ENCODE measurements at regions not wholly inside any gene's neighbourhood (a gene's known extent, or its start where the extent isn't known, plus 50 kb on each side); places are given as distances from the start of the nearest gene placed in this dataset.

DNA sequence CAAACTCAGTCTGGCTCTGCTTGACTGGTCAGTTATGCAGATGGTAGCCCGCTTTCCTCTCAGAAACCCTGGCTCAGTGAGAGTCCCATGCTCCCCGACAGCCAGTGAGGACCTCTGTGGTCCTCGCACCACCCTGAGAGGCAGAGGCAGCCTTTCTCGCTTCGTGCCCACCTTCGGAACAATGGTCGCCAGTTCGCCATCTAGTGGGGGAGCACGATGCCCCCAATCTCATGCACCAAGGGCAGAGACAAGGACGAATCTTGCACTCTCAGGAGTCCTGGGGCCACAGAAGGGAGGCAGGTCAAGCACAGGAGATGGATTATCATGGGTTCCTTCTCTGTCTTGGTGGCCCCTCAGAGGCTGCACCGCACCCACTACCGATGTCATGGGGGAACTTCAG, 75.2 kb downstream of the RHCG start:
- no peak for DNase-seq

DNA sequence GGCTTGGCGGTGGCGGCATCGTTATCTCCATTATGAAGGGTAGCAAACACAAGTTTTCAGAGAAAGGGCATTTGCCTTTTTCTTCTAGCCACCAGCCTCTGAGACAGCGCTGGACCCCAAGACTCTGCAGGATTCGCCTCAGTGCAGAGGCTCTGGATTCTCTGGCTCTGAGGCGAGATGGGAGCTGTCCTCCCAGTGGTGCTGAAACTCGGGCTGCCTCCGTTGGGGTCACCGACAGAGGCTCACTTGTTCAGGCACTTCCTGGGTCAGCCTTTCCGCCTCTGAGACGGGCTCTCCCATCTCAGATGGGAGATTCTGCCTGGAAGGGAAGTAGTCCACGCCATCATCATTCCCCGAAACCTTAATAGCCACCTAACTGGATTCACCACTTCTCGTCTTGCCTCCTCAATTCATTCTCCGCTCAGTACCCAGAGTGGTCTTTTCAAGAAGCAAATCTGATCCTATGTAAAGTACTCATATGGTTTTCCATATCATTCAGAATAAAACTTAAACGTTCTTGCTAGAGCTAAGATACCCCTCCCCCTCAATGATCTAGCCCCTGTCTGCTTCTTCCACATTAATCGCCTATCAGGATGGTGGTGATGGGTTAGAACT, 76.9 kb downstream of the RHCG start:
- no peak for DNase-seq

DNA sequence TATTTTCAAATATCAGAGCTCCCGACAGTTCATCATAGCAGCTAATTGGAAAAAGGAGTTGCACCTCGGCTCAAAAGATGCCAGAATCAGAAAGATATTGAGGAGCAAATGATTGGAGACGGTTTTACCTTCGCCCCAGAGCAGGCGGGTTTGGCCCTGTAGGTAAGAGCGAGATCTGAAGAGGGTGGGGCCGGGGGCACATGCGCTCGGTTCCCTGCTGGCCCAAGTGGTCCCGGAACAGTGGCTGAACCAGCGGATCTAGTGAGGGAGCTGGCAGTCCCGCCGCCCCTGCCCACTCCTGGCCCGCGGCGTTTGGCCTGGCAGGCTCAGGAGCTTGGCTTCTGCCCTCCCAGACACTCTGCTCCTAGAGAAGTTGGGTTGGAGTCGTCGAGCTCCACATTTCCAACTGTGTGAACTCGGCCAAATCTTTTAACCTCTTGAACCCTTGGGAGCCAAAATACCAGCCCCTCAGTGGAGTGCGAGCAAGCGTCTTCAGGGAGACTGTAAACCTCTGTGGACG, 79.1 kb downstream of the RHCG start:
- no peak for DNase-seq

DNA sequence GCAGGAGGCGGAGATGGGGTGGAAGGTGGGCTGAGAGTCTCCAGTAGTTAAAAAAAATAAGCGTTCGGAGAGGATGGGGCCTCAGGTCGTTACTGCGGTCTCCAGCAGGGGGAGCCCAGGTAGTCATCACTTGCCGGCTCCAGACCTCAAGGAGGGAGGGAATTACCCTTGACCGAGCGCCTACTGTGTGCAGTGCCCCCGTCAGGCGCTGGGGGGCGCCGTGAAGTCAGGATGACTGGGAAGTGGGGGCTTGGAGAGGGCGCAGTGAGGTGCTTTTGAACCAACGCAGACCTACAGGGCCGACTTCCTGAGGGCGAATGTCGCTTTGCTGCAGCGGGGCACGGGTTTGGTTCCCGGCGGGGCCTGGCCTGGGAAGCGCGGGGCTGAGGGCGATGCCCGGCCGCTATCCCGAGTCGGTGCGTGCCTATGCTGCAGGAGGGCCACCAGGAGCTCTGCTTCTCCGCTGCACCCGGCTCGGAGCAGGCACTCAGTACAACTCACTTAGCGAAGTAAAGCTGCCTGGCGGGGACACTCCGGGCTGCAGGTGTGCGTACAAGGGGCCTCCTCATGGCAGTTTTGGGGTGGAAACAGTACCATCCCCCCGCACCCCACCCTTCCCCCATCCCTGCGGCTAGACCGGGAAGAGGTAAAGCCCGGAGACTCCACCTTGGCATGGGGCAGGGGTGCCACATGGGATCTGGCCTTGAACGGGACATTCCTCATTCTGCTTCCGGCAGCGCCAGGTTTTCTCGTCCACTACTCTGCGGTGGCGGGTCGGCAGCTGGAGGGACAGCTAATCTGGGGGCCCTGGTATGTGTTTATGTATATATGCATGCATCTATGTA, 79.8 kb downstream of the RHCG start:
- DNase-seq = peak; percentile 37

DNA sequence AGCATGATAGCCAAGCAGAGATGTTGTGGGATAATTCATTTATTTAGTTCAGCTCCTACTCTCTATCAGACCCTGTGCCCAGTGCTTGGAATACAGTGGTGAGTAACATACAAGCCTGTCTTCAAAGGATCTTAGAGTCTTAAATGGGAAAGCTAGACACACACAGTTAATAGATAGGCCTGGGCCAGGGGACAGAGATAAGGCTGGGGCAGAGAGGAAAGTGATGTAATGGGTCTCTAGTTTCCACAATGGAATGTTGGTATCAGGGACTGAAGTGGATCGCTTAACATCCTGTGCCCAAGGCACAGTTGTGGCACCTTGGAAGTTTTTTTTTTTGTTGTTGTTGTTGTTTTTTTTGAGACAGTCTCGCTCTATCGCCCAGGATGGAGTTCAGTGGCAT, 79.9 kb upstream of the POLG start:
- DNase-seq = no peak

DNA sequence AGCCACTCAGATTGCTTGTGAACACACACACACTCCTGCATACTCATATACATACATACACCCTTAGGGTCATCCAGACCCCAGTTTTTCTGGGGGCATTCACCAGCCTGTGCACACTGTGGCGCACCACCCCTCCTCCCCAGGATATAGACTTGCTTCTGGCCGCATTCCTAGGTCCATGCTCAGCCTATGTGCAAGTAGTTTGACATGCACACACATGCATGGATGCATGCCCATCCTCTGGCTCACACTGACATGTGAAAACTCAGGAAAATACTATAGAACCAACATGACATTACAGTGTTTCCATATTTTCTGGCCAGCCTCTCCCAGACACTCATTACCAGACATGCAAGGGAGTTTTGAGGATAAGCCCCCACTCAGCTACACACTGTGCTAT, 79.3 kb upstream of the POLG start:
- no peak for DNase-seq

DNA sequence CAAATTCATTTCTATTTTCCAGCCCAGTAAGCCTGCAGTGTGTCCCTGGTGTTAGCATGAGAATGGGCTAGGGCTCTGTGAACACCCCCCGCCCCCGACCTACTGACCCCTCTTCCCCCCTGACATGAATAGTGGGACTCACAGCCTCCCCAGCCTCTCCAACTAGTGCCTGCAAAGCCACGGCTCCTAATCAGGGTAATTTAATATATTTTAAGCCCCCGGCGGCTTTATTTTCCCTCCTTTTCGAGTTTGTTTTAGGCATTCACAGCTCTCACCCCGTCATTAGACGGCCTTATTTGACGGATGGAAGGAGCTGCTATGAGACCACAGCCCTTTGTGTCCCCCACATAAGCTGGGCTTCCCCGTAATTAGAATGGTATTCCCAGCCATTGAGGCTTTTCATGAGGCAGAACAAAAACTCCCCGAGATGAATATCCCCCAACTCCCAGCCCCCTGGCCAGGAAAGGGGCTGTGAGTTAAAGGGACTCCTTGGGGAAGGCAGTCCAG, 78.3 kb upstream of the POLG start:
- DNase-seq = no peak

DNA sequence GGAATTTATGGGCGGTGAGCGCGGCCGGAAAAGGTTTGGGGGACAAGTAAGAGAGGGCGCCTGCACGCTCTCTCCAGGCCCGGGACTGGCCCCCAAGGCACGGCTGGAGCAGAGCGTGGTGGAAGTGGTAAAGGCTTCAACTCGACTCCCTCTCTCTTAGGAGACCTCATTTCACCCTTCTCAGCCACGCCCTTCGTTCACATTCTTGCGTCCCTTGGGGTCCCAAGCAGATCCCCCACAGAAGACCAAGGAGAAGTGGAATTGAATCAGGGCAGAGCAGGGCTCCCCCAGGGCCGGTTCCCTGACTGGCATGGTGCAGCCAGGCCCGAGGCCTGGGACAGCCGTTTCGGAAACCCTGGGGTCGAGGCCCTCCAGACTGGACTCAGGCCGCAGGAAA, 75.4 kb upstream of the POLG start:
- DNase-seq = no peak

DNA sequence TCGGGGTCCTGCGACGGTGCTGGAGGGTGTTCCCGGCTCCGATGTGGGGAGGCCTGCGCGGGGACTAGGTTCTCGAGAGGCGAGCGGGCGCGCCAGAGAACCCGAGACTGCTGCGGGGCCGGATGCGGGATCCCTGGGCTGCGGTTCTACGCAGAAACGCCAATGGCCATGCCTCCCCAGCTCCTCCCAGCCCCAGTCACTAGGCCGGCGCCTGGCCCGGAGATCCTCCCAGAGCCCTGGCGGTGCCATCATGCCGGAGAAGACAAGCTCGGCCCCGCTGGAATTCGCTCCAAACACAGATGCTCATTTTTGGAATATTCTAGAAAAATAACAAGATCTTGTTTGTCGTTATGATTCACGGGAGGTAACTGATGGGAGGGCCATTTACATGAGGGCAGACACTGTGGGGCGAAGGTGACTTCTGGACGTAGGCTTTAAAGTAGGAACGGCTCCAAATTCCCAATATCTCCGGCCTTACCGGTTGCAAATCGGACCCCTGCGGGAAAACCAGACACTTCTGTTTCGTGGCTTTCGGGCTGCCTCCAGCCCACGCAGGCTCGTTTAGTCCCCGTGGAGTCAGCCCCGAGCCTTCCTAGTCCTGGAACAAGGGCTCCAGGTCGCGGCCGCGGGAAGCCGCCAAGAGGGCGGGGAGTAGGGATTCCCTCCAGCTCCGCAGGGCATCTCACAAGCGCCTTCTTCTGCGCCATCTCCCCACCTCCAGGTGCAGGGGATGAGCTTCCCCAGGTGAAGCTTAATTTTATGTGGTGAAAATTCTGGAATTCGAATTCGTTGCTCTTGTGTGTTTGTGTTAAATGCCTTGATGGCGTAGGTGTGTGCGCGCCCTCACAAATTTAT, 74.8 kb upstream of the POLG start:
- DNase-seq = no peak

DNA sequence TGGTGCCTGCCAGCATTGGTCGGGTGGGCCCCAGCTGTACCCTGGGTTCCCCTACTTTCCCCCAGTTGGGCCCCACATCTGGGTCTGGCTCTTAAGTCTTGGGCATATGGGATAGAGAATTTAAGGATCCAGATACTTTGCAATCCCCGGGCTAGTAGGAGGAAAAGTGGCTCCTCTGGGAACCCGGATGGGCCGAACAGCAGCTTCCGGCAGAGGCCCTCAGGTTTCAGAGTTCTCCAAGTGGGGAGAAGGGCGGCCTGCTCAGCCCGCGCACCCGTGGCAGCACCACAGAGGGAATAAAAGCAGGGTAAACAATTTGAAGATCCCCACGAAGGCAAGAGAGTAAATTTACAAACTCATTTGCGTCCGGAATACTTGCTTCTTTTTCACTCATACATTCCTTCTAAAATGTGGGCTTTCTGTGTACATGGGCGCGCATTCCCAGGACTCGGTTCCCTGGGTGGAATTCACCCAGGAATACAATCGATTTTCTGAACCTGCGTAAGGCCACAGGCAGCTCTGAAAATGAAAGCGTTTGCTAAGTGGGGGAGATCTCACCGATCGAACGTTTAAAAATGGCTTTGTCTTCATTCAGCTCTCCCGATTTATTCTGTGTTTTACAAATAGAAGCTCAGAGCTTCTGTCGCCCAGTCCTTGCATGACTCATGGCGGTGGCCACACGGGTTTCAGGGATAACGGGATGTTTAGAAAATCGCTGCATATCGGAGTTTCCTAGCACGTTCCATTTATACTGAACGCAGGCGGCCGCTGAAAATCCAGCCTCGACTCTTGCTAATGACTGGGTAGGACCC, 74.0 kb upstream of the POLG start:
- no peak for DNase-seq

DNA sequence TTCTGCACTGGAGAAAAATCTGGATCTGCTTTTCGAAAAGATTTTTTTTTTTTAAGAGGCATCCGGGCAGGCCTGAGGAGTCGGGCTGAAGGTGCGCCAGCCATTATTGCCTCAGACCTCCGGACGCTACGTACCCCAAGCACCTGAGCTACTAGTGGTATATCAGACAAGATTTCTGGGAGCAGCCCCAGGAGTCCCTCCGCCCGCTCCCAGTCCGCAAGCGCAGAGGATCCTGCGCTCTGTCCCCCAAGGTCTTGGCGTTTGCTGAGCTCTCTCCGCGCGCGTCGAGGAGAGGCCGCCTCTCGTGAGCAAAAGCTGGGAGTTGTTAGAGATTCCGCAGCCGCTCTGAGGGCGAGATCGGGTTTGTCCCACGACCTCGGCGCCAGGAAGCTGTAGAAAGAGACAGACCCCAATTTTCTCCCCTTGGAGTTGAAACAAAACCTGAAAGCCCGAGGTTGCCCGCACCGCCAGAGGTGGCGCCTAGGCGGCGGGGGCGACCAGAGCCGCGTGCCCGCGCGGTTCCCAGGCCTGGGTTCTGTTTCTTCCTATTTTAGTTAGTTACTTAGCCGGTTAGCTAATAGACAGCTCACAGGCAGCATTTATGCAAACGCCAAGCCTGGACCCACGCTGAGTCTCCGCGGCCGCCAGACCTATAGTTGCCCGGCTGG, 72.5 kb upstream of the POLG start:
- no peak for DNase-seq

DNA sequence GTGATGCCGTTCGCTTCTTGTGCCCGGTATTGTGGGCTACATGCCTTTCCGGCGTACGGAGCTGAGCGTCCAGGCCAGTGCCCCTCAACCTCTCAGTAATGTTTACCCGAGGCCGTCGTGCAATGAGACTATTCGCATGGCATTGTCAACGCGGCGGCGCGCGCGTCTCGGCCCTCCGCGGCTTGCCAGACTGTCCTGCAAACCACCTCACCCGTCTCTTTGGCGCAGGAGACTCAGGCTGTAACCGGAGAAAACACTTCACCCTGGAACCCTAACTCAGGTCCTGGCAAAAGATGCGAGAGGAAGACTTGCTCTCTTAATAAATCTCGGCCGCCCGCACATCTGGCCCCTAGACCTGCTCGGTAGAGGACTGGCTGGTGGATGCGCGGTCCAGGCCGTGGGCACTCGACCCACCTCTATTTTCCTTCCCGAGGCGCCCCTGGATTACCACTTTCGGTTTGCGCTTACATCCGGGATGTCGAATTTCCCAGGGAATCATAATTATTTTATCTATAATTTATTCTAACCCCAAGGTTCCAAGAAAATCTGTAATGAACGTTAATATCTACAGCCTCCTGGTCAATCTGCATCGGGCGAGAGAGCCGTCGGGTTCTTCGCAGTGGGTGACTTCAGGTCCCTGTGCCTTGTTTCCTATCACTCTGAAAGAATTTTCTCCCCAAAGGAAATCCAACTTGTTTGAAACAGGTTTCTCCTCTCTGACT, 71.8 kb upstream of the POLG start:
- no peak for DNase-seq

DNA sequence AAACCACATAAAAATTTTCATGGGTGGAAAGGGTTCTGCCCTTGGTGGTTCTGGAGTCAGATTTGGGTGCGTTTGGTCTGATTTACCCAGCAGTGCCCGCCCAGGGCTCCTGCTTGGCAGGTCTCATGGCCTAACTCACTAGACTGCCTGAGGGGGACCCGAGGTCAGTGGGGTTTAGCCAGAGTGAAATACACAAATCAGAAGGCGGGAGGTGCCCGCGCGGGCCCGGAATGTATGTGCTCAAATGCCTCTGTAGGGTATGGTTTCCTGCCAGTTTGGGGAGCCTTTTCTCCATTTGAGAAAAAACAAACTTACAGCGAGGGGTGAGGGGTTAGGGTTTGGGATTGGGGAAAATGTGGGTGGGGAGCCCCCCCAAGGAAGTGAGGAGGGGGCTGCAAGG, 70.9 kb upstream of the POLG start:
- DNase-seq = no peak

DNA sequence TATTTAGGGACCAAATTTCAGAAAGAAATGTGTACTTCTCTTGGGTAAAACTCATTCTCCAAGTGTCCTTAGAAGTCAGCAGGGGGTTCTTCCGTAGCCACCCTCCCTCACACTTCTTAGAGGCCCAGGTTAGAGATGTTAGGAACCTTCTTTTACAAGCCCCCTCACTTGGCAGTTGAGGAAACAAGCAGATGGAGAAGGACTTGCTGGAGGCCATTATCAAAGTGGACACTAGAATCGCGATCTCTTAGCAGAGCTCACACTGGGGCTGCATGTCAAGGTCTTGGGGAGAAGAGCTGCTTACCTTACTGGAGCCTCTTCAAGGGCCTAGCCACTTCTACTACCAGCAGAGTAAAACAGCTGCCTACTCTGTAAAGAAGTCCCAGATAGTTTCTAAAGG, 69.4 kb upstream of the POLG start:
- DNase-seq = no peak

DNA sequence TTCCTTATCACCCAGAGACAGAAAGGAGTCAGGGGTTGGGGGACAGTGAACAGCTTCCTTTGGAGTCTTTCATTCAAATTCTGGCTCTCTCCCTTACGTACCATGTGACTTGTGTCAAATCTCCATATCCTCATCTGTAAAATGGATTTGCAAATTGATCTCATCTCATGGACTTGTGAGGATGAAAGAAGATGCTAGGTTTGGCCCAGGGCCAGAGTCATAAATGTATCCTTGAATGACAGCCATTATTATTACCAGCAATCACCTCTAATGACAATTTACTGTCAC, 67.8 kb upstream of the POLG start:
- no peak for DNase-seq

DNA sequence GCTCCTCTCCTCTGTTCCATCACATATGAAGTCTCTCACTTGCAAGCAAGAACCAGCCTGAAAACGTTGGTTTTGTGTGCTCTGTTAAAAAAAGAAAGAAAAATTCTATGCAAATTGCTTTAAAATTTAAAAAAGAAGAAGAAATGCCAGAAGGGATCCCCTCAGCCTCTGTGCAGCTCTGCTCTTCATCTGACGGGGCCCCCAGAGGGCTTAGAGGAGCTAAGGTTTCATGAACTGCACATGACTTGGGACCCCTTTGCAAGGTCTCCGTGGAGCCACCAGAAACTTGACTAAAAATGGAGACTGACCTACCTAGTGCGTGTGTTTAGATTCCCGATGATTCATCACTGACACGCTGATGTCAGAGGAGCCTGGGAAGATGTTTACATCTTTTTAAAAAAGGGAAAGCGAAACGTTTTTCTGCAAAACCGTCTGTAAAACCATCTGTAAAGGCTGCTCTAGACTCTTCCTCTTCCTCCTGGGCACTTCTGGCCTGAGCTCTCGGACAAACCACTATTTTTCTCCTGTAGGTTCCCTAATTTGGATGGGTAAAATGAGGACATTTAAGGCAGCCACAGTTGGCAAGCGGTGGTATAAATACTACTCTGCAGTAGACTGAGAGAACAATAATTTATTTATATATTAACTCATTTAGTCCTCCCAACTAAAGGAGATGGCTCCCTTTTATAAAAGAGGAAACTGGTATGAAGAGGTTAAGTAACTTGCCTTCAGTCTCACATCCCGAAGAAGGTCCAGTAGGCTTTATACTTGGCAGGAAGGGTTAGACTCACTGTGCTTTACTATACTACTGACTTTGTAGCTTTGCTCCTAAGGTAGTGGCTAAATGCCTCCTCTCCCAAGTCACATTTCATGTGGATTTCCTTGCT, 67.2 kb upstream of the POLG start:
- no peak for DNase-seq

DNA sequence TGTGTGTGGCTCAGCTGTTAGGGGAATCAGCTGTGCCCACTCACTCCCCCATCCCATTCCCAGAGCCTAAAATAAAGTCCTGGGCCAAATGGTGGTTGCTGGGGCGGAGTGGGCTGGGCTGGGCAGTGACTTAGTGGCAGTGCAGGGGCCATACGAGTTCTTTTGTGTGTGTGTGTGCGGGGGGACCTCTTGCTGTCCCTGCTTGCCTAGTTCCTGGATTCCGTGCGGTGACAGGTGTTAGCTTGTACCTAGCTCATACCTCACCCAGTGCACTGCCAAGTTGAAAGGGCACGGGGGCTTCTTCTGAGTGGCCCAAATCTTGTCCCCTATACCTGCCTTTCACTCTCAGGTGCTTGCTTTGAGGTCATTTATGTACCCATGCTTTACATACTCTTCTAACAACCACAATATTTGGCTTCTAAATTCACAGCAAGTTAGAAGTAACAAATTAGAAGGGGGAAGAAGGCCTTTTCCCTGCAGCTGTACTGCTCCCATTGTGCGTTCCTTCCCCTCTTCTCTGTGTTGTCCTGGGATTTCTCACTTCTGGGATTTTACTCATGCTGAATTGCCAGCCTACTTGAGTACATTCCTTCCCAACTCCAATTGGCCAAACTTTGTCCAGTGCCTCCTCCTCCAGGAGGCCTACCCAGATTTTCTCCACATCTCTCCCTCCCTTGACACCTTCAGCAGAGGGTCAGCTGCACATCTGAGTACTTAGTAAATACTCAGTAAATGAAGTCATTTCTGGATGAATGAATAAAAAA, 66.3 kb upstream of the POLG start:
- DNase-seq = no peak

DNA sequence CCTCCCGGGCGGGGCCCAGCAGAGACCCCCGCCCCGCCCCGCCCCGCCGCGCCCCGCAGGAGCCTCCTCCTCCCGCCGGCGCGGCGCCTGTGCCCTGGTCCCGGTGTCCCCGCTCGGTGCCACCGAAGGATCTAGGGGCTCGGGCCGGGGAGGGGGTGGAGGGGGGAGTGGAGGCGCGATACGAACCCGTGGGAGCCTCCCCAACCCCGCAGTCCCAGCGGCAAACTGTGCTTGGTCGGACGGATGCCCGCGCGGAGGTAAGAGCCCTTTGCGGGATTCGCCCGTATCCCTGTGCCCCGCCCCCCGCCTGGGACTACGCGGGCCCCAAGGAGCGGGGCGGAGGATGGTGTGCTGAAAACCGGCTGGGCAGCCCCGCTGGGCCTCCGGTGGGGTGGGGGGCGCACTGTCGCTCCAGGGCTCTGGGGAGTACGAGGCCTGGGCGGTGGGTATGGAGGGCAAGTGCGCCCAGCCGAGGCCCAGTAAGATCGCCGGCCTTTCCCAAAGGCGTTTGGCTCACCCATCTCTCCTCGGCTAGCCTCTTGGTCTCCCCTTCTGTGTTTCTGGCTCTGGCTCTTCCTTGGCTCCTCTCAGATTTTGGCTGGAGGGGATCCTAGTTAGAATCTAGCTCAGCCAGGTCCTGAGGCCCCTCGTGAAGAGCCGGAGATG, 65.6 kb upstream of the POLG start:
- no peak for DNase-seq

Data from GDM1 (cell line).